Hepatocyte (in vitro differentiated cells): ENCODE measurements at regions not wholly inside any gene's neighbourhood (a gene's known extent, or its start where the extent isn't known, plus 50 kb on each side); places are given as distances from the start of the nearest gene placed in this dataset.

Experiments
- EZH2 ChIP-seq: fragments of 200-600 bp; sonication (generic); IDR thresholded peaks from 2 replicates; pipeline ENCODE4 v1.6.1; 2016; ENCODE audit warnings: antibody characterized with exemption, mild to moderate bottlenecking, borderline replicate concordance
- EZH2phosphoT487 ChIP-seq: fragments of 200-600 bp; sonication (generic); IDR thresholded peaks from one replicate; pipeline ENCODE4 v1.6.1; 2018; ENCODE audit warnings: antibody characterized with exemption, mild to moderate bottlenecking, low read depth, moderate library complexity; ENCODE audit not compliant: unreplicated experiment, severe bottlenecking

DNA sequence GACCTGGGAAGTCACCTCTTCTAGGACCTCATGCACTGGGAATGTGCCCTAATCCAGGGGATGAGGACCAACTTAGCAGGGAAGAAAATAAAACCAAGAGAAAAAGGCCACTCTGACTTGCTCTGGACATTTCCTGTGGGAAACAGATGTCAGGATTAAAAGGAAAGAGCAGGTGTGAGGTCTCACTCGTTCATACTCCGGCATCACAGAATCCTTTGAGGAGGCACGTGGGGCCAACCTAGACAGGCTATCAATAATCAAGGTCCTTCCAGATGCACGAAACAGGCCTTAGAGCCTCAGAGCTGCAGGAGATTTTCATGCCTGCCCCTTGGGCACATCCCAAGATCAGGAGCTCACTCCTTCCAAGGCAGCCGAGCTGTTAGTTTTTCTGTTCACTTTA is 321.5 kb upstream of the CCL2 start:
- TF ChIP-seq EZH2 (no peak), EZH2phosphoT487 (no peak)
